OCI-LY1 (cell line): ENCODE measurements at regions not wholly inside any gene's neighbourhood (a gene's known extent, or its start where the extent isn't known, plus 50 kb on each side); places are given as distances from the start of the nearest gene placed in this dataset.

Experiments used
- H2AFZ ChIP-seq: fragments of 200-600 bp; sonication (generic), shearing (Covaris generic); 2 replicates; pipeline ENCODE4 v1.6.0; 2014; ENCODE audit warnings: antibody characterized with exemption, mild to moderate bottlenecking, low read length
- H3F3A ChIP-seq: fragments of 200-600 bp; sonication (generic), shearing (Covaris generic); 2 replicates; pipeline ENCODE4 v1.6.0; 2014; ENCODE audit warnings: mild to moderate bottlenecking, antibody characterized with exemption, low read length, moderate library complexity; ENCODE audit not compliant: insufficient read depth
- H3K27ac ChIP-seq: fragments of 200-600 bp; sonication (generic); 2 replicates; pipeline ENCODE4 v1.5.1; 2014; ENCODE audit warnings: low read length, mixed run types, mild to moderate bottlenecking, low read depth; ENCODE audit not compliant: poor library complexity, severe bottlenecking
- H3K27me3 ChIP-seq: fragments of 200-600 bp; sonication (generic); 2 replicates; pipeline ENCODE4 v1.6.0; 2014; ENCODE audit warnings: antibody characterized with exemption, mild to moderate bottlenecking, low read length, moderate library complexity; ENCODE audit not compliant: insufficient read depth
- H3K36me3 ChIP-seq: fragments of 200-600 bp; sonication (generic); 2 replicates; pipeline ENCODE4 v1.6.1; 2014; ENCODE audit warnings: mild to moderate bottlenecking, antibody characterized with exemption, low read length, moderate library complexity, mixed read lengths; ENCODE audit not compliant: insufficient read depth
- H3K4me1 ChIP-seq: fragments of 200-600 bp; sonication (generic); 2 replicates; pipeline ENCODE4 v1.5.1; 2014; ENCODE audit warnings: mild to moderate bottlenecking, low read length, moderate library complexity; ENCODE audit not compliant: insufficient read depth, severe bottlenecking
- H3K4me2 ChIP-seq: fragments of 200-600 bp; sonication (generic), shearing (Covaris generic); 2 replicates; pipeline ENCODE4 v1.6.1; 2014; ENCODE audit warnings: low read length
- H3K4me3 ChIP-seq: fragments of 200-600 bp; sonication (generic); 2 replicates; pipeline ENCODE4 v1.5.1; 2014; ENCODE audit warnings: low read length, low read depth, mild to moderate bottlenecking, mixed read lengths; ENCODE audit not compliant: poor library complexity, severe bottlenecking
- H3K79me2 ChIP-seq: fragments of 200-600 bp; shearing (Covaris generic); 2 replicates; pipeline ENCODE4 v1.6.1; 2016; ENCODE audit warnings: mixed run types, low read length, mixed read lengths; ENCODE audit not compliant: insufficient read depth
- H3K9ac ChIP-seq: fragments of 200-600 bp; sonication (generic), shearing (Covaris generic); 2 replicates; pipeline ENCODE4 v1.6.1; 2014; ENCODE audit warnings: mild to moderate bottlenecking, low read length, mixed read lengths
- H3K9me2 ChIP-seq: fragments of 200-600 bp; sonication (generic), shearing (Covaris generic); 2 replicates; pipeline ENCODE4 v1.6.1; 2014; ENCODE audit warnings: low read depth, mild to moderate bottlenecking, low read length, mixed read lengths
- H3K9me3 ChIP-seq: fragments of 200-600 bp; shearing (Covaris generic); 2 replicates; pipeline ENCODE4 v1.6.1; 2014; ENCODE audit warnings: low read length, mixed read lengths
- H4K20me1 ChIP-seq: fragments of 200-600 bp; sonication (generic), shearing (Covaris generic); 2 replicates; pipeline ENCODE4 v1.6.0; 2016; ENCODE audit warnings: mild to moderate bottlenecking, low read length; ENCODE audit not compliant: insufficient read depth
- CTCF ChIP-seq: fragments of 200-600 bp; sonication (generic), shearing (Covaris generic); IDR thresholded peaks from 2 replicates; pipeline ENCODE4 v1.5.1; 2017; ENCODE audit warnings: mild to moderate bottlenecking, antibody characterized with exemption, low read length, moderate library complexity, mixed read lengths
- EZH2 ChIP-seq: fragments of 200-600 bp; sonication (generic), shearing (Covaris generic); IDR thresholded peaks from 2 replicates; pipeline ENCODE4 v1.8.0; 2017; ENCODE audit warnings: borderline replicate concordance, mixed run types, mild to moderate bottlenecking, antibody characterized with exemption, low read length, moderate library complexity, mixed read lengths

DNA sequence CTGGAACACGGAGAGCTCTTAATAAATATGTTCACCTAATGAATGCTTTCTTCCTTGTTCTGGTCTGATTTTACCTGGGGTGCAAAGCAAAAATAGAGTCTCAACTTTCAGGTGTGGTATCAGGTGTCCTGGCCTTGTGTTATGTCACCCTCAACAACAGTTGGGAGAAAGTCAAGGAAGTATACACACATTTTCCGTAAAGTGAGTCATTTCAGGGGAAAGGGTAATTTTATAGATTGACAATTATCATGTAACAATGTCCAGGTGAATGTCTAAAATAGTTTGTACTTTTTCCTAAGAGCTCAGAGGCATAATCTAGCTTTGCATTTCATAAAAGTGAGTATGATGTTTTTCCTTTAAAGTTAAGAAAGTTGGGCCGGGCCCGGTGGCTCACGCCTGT is 287.4 kb downstream of the SKIDA1 start:
- no peaks in the 10 kb centered on the region for H3K4me1 ChIP-seq
- H3K9me2 ChIP-seq, result no peaks in the 10 kb centered on the region
- no peaks in the 10 kb centered on the region for H4K20me1 ChIP-seq
- H3K4me2 ChIP-seq, result no peak overlapping the region
- no peaks in the 10 kb centered on the region for H3K9me3 ChIP-seq
- H3K27me3 ChIP-seq, result no peaks in the 10 kb centered on the region
- H3K27ac ChIP-seq, result no peak overlapping the region
- no peaks in the 10 kb centered on the region for H3K36me3 ChIP-seq
- no peaks in the 10 kb centered on the region for H3F3A ChIP-seq
- H2AFZ ChIP-seq, result no peak overlapping the region
- no peak for TF ChIP-seq CTCF
- TF ChIP-seq EZH2, result no peak
- no peak overlapping the region for H3K9ac ChIP-seq
- H3K4me3 ChIP-seq, result no peak overlapping the region
- no peaks in the 10 kb centered on the region for H3K79me2 ChIP-seq

GRCh38 chr10:21234761-21235160 is 290.7 kb downstream of the SKIDA1 start:
- no peak for TF ChIP-seq EZH2
- no peak for TF ChIP-seq CTCF
- Histone ChIP-seq H2AFZ (no peak overlapping the region), H4K20me1 (no peaks in the 10 kb centered on the region), H3K9ac (no peak overlapping the region), H3K27me3 (no peaks in the 10 kb centered on the region), H3K79me2 (no peaks in the 10 kb centered on the region), H3F3A (no peaks in the 10 kb centered on the region), H3K36me3 (no peaks in the 10 kb centered on the region), H3K9me2 (no peaks in the 10 kb centered on the region), H3K4me2 (no peak overlapping the region), H3K27ac (no peak overlapping the region), H3K4me3 (no peak overlapping the region), H3K4me1 (no peaks in the 10 kb centered on the region), H3K9me3 (no peaks in the 10 kb centered on the region)

GRCh38 chr10:21230219-21230618 is 295.3 kb downstream of the SKIDA1 start:
- Histone ChIP-seq H2AFZ (no peak overlapping the region), H3K36me3 (no peaks in the 10 kb centered on the region), H3K4me3 (no peak overlapping the region), H4K20me1 (no peaks in the 10 kb centered on the region), H3K27ac (no peak overlapping the region), H3K4me2 (no peak overlapping the region), H3F3A (no peaks in the 10 kb centered on the region), H3K79me2 (no peaks in the 10 kb centered on the region), H3K9me3 (no peaks in the 10 kb centered on the region), H3K9me2 (no peaks in the 10 kb centered on the region), H3K9ac (no peak overlapping the region), H3K27me3 (no peaks in the 10 kb centered on the region), H3K4me1 (no peaks in the 10 kb centered on the region)
- TF ChIP-seq EZH2 (no peak), CTCF (no peak)
